ENCODE measurements at regions not wholly inside any gene's neighbourhood (a gene's known extent, or its start where the extent isn't known, plus 50 kb on each side); places are given as distances from the start of the nearest gene placed in this dataset.

DNA sequence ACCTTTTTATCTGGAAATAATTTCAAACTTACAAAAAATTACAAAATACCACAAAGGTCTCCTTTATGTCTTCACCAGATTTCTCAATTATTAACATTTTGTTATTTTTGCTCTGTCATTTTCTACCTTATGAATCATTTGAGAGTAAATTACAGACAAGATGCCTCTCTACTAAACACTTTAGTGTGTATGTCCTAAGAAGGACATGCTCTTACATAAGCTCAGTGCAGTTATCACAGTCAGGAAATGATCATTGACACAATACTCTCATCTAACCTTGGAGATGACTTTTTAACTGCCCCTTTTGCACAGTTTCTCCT lies 378.9 kb upstream of the RUNX1 start:
- TF ChIP-seq CTCF (IDR thresholded peaks at IDR 0.05) (no peak), REST (IDR thresholded peaks at IDR 0.05; ENCODE audit: insufficient read depth in 1 of 2, low read depth in 2 of 2, low read length in 1 of 2) (no peak), POLR2AphosphoS5 (IDR thresholded peaks at IDR 0.05; ENCODE audit: low read depth, low read length) (no peak)
